ENCODE measurements at regions not wholly inside any gene's neighbourhood (a gene's known extent, or its start where the extent isn't known, plus 50 kb on each side); places are given as distances from the start of the nearest gene placed in this dataset.
"Not testable (repeated sequence)": the region's sequence is repeated elsewhere in the genome, so short reads cannot be mapped to it uniquely, and the experiment has no call there.

DNA sequence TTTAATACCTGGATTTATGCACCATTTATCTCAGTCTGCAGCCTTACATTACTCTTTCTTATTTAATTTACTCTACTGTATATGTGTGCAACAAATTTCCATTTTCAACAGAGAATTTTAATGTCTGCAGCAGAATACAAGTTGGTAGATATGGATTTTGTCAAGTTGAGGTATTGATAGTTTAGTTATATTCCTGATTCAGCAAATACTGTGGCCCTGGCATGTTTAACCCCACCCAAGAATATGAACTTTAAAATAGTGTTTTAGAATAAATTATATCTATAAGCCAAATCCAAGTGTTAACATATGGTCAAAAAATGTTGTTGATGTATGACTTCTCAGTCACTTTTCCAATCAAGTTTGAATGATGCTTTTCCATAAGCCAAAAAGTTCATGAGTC is 378.4 kb upstream of the NRG3 start:
- no peak for FAIRE-seq
- DNase-seq (ENCODE audit: insufficient read length, low spot score): no peak
- TF ChIP-seq, protein P1, sequence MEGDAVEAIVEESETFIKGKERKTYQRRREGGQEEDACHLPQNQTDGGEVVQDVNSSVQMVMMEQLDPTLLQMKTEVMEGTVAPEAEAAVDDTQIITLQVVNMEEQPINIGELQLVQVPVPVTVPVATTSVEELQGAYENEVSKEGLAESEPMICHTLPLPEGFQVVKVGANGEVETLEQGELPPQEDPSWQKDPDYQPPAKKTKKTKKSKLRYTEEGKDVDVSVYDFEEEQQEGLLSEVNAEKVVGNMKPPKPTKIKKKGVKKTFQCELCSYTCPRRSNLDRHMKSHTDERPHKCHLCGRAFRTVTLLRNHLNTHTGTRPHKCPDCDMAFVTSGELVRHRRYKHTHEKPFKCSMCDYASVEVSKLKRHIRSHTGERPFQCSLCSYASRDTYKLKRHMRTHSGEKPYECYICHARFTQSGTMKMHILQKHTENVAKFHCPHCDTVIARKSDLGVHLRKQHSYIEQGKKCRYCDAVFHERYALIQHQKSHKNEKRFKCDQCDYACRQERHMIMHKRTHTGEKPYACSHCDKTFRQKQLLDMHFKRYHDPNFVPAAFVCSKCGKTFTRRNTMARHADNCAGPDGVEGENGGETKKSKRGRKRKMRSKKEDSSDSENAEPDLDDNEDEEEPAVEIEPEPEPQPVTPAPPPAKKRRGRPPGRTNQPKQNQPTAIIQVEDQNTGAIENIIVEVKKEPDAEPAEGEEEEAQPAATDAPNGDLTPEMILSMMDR (IDR thresholded peaks at IDR 0.05; ENCODE audit: insufficient read depth, missing control alignments): no peak

DNA sequence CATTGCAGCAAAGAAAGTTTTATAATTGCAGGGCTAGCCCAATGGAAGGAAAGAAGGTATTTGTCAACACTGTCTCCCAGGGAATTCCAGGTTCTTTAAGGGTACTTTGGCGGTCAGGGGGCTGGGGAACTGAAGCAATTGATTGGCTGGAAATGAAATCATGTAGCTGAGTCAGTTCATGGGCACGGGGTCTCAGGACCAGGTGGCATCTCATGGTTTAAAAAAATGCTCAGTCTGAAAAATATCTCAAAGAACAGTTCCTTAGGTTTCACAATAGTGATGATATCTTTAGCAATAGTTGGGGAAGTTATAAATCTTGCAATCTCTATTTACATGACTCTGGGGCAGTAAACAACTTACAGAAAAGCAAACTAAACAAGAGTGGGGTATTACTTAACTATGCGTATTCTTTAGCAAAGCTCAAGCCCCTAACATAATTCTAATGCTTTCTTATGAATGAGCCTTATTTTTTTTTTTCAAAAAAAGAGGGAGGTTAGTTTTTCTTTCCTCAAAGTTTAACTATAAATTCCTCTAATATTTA is 376.9 kb upstream of the NRG3 start:
- FAIRE-seq: no peak
- no peak for DNase-seq (ENCODE audit: insufficient read length, low spot score)
- TF ChIP-seq, protein P1 (IDR thresholded peaks at IDR 0.05; ENCODE audit: insufficient read depth, missing control alignments): no peak

DNA sequence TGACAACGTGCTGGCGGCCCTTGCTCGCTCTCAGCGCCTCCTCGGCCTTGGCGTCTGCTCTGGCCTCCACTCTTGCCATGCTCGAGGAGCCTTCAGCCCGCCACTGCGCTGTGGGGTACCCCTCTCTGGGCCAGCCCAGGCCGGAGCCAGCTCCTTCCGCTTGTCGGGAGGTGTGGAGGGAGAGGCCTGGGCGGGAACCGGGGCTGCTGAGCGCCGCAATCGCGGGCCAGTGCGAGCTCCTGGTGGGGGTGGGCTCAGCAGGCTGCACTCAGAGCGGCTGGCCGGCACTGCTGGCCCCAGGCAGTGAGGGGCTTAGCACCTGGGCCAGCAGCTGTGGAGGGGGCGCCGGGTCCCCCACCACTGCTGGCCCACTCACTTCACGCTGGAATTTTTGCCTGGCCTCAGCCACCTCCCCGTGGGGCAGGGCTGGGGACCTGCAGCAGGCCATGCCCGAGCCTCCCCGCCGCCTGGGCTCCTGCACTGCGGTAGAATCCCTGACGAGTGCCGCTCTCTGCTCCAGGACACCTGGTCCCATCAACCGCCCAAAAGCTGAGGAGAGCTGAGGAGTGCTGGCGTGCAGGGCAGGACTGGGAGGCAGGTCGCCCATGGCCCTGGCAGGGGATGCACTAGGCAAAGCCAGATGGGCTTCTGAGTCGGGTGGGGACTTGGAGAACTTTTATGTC is 372.2 kb upstream of the NRG3 start:
- DNase-seq (ENCODE audit: insufficient read length, low spot score) (no peak), FAIRE-seq (no peak)
- TF ChIP-seq, protein P1 (IDR thresholded peaks at IDR 0.05; ENCODE audit: insufficient read depth, missing control alignments): no peak

DNA sequence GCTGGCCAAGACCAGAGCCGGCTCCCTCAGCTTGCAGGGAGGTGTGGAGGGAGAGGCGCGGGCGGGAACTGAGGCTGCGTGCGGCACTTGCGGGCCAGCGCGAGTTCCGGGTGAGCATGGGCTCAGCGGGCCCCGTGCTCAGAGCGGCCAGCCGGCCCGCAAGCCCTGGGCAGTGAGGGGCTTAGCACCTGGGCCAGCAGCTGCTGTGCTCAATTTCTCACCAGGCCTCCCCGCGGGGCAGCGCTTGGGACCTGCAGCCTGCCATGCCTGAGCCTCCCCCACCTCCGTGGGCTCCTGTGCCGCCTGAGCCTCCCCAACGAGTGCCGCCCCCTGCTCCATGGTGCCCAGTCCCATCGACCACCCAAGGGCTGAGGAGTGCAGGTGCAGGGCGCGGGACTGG is 369.2 kb upstream of the NRG3 start:
- DNase-seq (ENCODE audit: insufficient read length, low spot score); FAIRE-seq: not testable (repeated sequence)

DNA sequence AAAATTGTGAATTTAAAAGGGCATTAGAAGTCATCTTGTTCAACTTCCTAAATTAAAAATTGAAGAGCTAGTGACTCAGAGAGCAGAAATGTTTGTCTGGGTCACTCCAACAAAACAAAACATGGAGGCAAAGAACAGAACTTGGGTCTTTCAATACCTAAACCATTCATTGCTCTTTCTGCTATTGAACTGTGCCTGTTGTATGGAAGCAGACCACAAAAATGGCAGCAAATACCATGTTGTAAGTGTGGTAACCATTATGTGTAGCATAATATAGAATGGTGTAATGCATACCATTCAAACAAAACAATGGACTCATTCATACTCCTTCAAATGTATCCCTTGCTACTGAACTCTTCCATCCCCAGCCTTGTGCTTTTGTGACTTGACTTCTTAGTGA is 360.2 kb upstream of the NRG3 start:
- TF ChIP-seq, protein P1 (IDR thresholded peaks at IDR 0.05; ENCODE audit: insufficient read depth, missing control alignments): no peak
- DNase-seq (ENCODE audit: insufficient read length, low spot score) (no peak), FAIRE-seq (no peak)

DNA sequence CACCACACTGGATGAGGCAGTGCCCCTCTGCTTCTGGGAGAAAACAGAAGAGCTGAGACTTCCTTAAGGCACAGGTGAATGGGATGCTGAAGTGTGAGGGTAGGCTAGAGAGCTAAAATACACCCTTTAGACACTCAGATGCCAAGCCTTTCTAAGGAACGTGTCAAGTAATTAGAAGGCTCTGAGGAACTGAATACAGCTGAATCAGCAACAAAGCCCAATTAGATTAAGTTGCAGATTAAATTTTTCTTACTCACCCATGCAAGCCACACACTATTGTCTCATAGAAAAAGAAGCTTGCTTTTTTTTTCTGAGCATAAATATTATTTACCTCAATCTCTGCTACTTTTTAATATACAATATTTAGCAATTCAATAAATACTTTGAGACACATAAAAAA is 354.3 kb upstream of the NRG3 start:
- no peak for FAIRE-seq
- no peak for DNase-seq (ENCODE audit: insufficient read length, low spot score)
- TF ChIP-seq, protein P1 (IDR thresholded peaks at IDR 0.05; ENCODE audit: insufficient read depth, missing control alignments): no peak

DNA sequence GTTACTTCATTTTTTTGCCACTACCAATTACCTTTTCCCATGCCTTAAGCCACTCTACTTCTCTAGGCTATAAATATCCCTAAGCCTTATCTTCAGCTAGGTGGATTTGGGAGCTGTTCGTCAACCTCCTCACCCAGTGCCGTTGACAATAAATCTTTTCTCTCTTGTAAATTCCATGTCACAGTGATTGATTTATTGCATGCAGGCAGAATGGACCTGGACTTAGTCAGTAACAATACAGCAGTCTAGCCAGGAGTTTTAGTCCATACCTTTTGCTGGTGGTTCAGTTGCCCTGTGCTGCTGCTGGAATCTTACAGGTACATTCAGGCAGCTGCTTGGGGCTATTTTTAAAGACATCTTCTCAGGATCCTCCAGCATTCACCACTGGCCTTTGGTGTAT is 350.5 kb upstream of the NRG3 start:
- TF ChIP-seq, protein P1 (IDR thresholded peaks at IDR 0.05; ENCODE audit: insufficient read depth, missing control alignments): no peak
- DNase-seq (ENCODE audit: insufficient read length, low spot score) (no peak), FAIRE-seq (no peak)

All from D721Med (cell line).